ENCODE measurements at regions not wholly inside any gene's neighbourhood (a gene's known extent, or its start where the extent isn't known, plus 50 kb on each side); places are given as distances from the start of the nearest gene placed in this dataset.

DNA sequence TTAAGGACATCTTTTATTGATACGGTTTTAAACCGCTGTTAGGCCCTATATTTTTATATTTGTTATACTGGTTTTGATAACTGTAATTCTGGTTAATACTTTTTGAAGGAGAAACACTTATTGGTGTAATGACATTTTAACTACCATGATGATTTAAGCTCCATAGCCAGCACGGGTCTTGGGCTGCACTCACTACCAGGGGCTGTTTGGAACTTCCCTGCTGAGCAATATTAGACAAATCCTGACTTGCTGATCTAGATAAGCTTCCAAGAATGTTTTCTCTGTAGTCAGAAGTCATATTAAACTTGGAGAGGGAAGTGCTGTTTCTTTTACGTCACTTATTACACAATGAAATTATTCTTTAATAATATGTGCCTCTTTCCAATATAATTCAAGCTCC lies 540.0 kb upstream of the GRAMD2B start:
- H3K4me3 ChIP-seq (replicated peaks; ENCODE audit: low read depth, low read length) = no peak overlapping the region
- no peak for DNase-seq (ENCODE audit: low read depth)
- TF ChIP-seq, protein P1, sequence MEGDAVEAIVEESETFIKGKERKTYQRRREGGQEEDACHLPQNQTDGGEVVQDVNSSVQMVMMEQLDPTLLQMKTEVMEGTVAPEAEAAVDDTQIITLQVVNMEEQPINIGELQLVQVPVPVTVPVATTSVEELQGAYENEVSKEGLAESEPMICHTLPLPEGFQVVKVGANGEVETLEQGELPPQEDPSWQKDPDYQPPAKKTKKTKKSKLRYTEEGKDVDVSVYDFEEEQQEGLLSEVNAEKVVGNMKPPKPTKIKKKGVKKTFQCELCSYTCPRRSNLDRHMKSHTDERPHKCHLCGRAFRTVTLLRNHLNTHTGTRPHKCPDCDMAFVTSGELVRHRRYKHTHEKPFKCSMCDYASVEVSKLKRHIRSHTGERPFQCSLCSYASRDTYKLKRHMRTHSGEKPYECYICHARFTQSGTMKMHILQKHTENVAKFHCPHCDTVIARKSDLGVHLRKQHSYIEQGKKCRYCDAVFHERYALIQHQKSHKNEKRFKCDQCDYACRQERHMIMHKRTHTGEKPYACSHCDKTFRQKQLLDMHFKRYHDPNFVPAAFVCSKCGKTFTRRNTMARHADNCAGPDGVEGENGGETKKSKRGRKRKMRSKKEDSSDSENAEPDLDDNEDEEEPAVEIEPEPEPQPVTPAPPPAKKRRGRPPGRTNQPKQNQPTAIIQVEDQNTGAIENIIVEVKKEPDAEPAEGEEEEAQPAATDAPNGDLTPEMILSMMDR (IDR thresholded peaks at IDR 0.05; ENCODE audit: low read length, missing control alignments) = no peak

DNA sequence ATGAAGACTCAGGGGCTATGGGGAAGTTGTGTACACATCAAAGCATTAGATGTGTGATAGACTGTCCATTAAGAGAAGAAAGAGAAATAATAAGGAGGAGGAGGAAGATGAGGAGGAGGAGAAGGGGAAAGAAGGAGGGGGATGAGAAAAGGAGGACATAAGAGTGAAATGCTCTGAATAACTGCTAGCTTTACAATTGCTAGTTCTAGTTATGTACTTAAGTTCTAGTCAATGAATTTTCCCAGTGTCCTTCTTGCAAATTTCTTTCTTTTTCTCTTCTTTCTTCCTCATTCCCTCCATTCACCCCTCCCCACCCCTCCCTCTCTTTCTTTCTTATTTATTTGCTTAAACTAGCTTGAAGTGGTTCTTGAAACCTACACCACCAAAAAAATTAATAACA lies 534.9 kb upstream of the GRAMD2B start:
- DNase-seq (ENCODE audit: low read depth) = no peak
- no peak overlapping the region for H3K4me3 ChIP-seq (replicated peaks; ENCODE audit: low read depth, low read length)
- TF ChIP-seq, protein P1 (IDR thresholded peaks at IDR 0.05; ENCODE audit: low read length, missing control alignments) = no peak

DNA sequence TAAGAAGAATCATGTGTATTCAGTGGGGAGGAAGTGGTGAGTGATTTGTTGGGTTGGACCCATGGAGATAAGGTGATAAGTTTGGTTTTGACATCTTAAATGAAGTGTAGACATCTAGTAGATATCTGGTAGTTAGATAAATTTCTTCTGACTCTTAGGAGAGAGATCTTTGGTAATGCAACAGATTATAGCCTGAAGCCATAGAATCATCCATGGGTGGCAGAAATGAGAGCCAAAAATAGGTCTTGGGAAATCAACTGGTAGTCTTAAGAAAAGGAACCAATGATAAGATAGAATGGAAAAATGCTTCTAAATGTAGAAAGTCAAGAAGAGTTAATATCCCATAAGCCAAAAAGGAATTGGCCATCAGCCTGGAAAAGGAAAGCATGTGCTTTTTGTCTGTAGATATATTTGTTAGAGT lies 532.7 kb upstream of the GRAMD2B start:
- DNase-seq (ENCODE audit: low read depth) = peak; percentile 67
- TF ChIP-seq, protein P1 (IDR thresholded peaks at IDR 0.05; ENCODE audit: low read length, missing control alignments) = no peak
- H3K4me3 ChIP-seq (replicated peaks; ENCODE audit: low read depth, low read length) = no peak overlapping the region

DNA sequence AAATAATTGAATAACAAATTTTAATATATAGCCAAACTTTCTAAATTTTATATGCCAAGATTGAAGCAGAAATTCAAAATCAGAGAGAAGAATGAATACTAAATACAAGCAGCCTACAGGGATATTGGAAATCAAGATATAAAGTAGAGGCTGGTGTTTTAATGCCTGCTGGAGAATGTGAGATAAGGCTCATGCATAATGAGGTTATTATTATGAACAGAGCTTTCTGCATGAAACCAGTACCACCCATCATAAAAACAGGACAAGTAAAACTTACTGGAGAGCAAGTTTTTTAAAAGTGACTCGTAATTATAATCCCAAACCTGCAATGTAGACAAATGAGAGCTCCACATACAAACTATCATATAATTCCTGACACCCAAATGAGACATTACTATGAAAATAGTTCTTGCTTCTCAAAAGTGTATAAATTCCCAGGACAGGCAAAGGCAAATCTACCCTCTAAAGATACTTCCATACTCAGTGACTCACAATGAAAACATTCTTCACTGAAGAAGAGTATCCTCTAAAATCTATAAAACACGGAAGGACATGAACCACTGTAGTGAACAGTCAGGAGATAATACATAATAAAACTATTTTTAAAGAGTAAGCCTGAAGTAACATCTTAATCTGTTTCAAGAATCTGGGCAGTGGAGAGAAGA lies 532.0 kb upstream of the GRAMD2B start:
- TF ChIP-seq, protein P1 (IDR thresholded peaks at IDR 0.05; ENCODE audit: low read length, missing control alignments) = no peak
- H3K4me3 ChIP-seq (replicated peaks; ENCODE audit: low read depth, low read length) = no peak overlapping the region
- no peak for DNase-seq (ENCODE audit: low read depth)

DNA sequence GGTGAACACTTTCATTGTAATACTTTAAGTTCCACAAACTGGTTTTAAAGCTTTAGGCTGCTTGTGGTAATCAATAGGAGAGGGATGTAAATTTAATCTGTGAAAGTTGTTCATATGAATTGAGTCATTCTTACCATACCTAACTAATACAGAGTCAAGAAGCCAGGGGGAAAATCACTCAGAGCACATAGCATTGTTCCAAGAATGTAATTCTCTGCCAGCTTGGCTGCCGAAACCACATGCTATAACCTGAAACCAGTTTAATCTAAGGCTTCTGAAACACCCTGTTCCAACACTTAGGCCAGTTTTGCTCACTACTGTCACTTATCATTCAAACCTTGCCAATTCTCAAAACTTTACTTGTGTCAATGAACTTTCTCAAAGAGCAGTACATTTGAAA lies 528.8 kb upstream of the GRAMD2B start:
- TF ChIP-seq, protein P1 (IDR thresholded peaks at IDR 0.05; ENCODE audit: low read length, missing control alignments) = no peak
- DNase-seq (ENCODE audit: low read depth) = peak; percentile 23
- H3K4me3 ChIP-seq (replicated peaks; ENCODE audit: low read depth, low read length) = no peak overlapping the region

DNA sequence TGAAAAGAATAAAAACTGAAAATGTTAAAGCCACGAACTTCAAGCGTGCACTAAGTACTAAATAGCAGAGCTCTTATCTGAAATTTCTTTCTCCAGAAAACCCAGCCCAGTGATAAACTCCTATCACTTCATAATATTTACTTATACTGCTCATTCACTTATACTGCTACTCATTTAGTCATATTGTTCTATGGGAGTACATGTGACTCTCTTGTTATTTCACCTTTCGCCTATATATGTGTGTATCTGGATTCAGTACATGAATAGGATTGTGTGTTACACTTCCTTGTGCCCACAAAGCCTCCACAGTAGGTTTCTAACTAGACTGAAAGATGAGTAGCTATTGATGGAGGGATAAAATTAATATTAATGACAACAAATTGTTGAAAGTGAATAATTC lies 526.8 kb upstream of the GRAMD2B start:
- TF ChIP-seq, protein P1 (IDR thresholded peaks at IDR 0.05; ENCODE audit: low read length, missing control alignments) = no peak
- H3K4me3 ChIP-seq (replicated peaks; ENCODE audit: low read depth, low read length) = no peak overlapping the region
- no peak for DNase-seq (ENCODE audit: low read depth)

DNA sequence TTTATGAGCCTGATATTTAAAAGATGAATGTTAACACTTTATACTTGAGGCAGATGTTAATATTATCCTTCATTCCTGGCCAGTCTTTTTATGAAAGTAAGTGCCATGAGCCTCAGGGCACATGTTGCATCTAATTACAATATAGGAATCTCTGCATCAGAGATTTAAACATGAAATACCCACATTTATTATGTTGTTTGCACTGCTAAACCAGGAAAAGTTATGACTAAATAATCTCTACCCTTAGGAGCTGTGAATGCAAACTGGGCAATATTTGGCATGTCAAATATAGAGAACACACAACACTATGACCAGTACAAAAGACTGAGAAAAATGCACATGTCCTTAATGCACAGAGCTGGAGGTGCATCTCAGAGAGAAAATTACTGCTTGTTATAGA lies 526.1 kb upstream of the GRAMD2B start:
- H3K4me3 ChIP-seq (replicated peaks; ENCODE audit: low read depth, low read length) = no peak overlapping the region

More for the DNA sequence above, 526.1 kb upstream of the GRAMD2B start:
- DNase-seq (ENCODE audit: low read depth) = no peak
- TF ChIP-seq, protein P1 (IDR thresholded peaks at IDR 0.05; ENCODE audit: low read length, missing control alignments) = no peak
